Panc1 (cell line): ENCODE measurements at regions not wholly inside any gene's neighbourhood (a gene's known extent, or its start where the extent isn't known, plus 50 kb on each side); places are given as distances from the start of the nearest gene placed in this dataset.

Experiments
- ATAC-seq: fragments of 200-7000 bp; cut with Tn5 transposase; 2 replicates; pipeline ENCODE4 v1.9.1; 2020; ENCODE audit warnings: mild to moderate bottlenecking, moderate library complexity
- BruUV-seq: library from RNA; stranded (reverse); fragments of 400-500 nt; replicated peaks from 2 replicates; lab custom pipeline; 2021; lab: Mats Ljungman, UMichigan
- CTCF ChIA-PET: fragments of 300-600 bp; sonication (Branson Sonifier 250); formaldehyde crosslinking; loops from one replicate; lab custom pipeline; 2022; ENCODE audit warnings: antibody characterized with exemption; lab: Charles Lee
- POLR2A ChIA-PET: fragments of 300-600 bp; sonication (Branson Sonifier 250); formaldehyde crosslinking; loops from one replicate; lab custom pipeline; 2022; ENCODE audit warnings: antibody characterized with exemption; lab: Charles Lee
- DNase-seq: peaks from one replicate; pipeline ENCODE4 v3.0.0-alpha.2; 2010; ENCODE audit warnings: low read depth, low spot score
- H3K27ac ChIP-seq: 2 replicates; pipeline ENCODE4 v1.5.1; 2011; ENCODE audit warnings: mild to moderate bottlenecking, low read length, inconsistent platforms
- H3K27me3 ChIP-seq: fragments of 200-500 bp; sonication (Bioruptor generic); 2 replicates; pipeline ENCODE4 v1.6.0; 2014; ENCODE audit warnings: low read length, inconsistent platforms; ENCODE audit not compliant: control insufficient read depth, insufficient read depth
- H3K36me3 ChIP-seq: fragments of 200-500 bp; sonication (Bioruptor generic); 2 replicates; pipeline ENCODE4 v1.5.1; 2014; ENCODE audit warnings: inconsistent platforms, mild to moderate bottlenecking, low read length, moderate library complexity; ENCODE audit not compliant: control insufficient read depth, insufficient read depth
- H3K4me1 ChIP-seq: 2 replicates; pipeline ENCODE4 v1.5.1; 2011; ENCODE audit warnings: inconsistent platforms, mild to moderate bottlenecking, low read length, moderate library complexity; ENCODE audit not compliant: control insufficient read depth, insufficient read depth
- H3K4me3 ChIP-seq, 2 experiments: 2 replicates each; pipeline ENCODE4 v1.5.1; 2011 to 2012; ENCODE audit warnings: low read depth in 2 of 2, low read length in 2 of 2, mild to moderate bottlenecking in 2 of 2, inconsistent platforms in 1 of 2, moderate library complexity in 1 of 2
- H3K9me3 ChIP-seq: fragments of 200-500 bp; sonication (Bioruptor generic); 2 replicates; pipeline ENCODE4 v1.5.1; 2014; ENCODE audit warnings: low read depth, mild to moderate bottlenecking, inconsistent platforms, low read length, moderate library complexity; ENCODE audit not compliant: control insufficient read depth, insufficient read depth
- CTCF ChIP-seq: fragments of 450-650 bp; IDR thresholded peaks from 2 replicates; pipeline ENCODE4 v1.5.1; 2017; ENCODE audit warnings: mild to moderate bottlenecking
- POLR2AphosphoS5 ChIP-seq: IDR thresholded peaks from 2 replicates; pipeline ENCODE4 v1.6.1; 2012; ENCODE audit warnings: mild to moderate bottlenecking, low read depth, low read length, moderate library complexity
- SIN3A ChIP-seq: IDR thresholded peaks from 2 replicates; pipeline ENCODE4 v1.6.1; 2012; ENCODE audit warnings: low read depth, mild to moderate bottlenecking, low read length, moderate library complexity, borderline replicate concordance; ENCODE audit not compliant: insufficient read depth
- TCF7L2 ChIP-seq: IDR thresholded peaks from 2 replicates; pipeline ENCODE4 v1.6.1; 2011; ENCODE audit warnings: mild to moderate bottlenecking, low read depth, low read length, inconsistent platforms
- in situ Hi-C: cut with HindIII; loops from 2 replicates; pipeline ENCODE4 v1.10.0; 2016; ENCODE audit warnings: low sequenced_read_pairs, low pct_unique_long_range_greater_than_20kb
- intact Hi-C: fragments of 100-400 bp; cut with micrococcal nuclease; formaldehyde crosslinking; loops from one replicate; pipeline ENCODE4 v1.10.0; 2022; ENCODE audit not compliant: unreplicated experiment
- TF ChIP-seq, protein P1 (sequence below), 2 experiments: IDR thresholded peaks; 2 replicates each; pipeline ENCODE4 v1.6.1; 2011 to 2012; ENCODE audit warnings: low read depth in 2 of 2, control low read depth in 1 of 2, low read length in 1 of 2, mild to moderate bottlenecking in 1 of 2, moderate library complexity in 1 of 2; ENCODE audit not compliant: insufficient read depth in 1 of 2

DNA sequence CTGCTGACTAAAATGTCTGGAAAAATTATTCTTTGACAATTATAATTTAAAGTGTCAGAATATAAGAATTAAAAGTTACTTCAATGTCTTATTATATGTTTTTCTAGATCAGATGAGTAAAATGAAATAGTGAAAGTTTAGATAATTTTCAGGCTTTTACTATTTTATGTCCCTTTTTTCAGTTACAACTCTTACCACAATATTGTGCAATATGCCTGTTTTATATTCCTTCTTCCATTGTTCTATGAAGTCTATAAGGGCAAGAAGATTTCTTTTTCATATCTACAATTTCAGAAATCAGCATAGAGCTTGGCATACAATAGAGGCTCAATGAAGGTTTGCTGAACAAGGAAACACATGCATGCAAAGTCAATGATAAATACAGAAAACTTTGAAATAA is 401.2 kb upstream of the HTR1E start:
- ATAC-seq = no peak
- in situ Hi-C loops = no loop called here
- CTCF ChIA-PET = no interaction called here

GRCh38 chr6:86535100-86535499 is 402.2 kb upstream of the HTR1E start:
- DNase-seq = no peak
- no TSS peak for BruUV-seq
- no peak for ATAC-seq
- intact Hi-C loops (no loop called here), in situ Hi-C loops (no loop called here)
- Histone ChIP-seq H3K4me1 (no peaks in the 10 kb centered on the region), H3K4me3 (no peak overlapping the region), H3K27me3 (no peaks in the 10 kb centered on the region), H3K9me3 (no peaks in the 10 kb centered on the region), H3K27ac (no peak overlapping the region), H3K36me3 (no peaks in the 10 kb centered on the region)
- CTCF ChIA-PET = no interaction called here
- TF ChIP-seq POLR2AphosphoS5 (no peak), CTCF (no peak), TCF7L2 (no peak), SIN3A (no peak)
- TF ChIP-seq, protein P1, sequence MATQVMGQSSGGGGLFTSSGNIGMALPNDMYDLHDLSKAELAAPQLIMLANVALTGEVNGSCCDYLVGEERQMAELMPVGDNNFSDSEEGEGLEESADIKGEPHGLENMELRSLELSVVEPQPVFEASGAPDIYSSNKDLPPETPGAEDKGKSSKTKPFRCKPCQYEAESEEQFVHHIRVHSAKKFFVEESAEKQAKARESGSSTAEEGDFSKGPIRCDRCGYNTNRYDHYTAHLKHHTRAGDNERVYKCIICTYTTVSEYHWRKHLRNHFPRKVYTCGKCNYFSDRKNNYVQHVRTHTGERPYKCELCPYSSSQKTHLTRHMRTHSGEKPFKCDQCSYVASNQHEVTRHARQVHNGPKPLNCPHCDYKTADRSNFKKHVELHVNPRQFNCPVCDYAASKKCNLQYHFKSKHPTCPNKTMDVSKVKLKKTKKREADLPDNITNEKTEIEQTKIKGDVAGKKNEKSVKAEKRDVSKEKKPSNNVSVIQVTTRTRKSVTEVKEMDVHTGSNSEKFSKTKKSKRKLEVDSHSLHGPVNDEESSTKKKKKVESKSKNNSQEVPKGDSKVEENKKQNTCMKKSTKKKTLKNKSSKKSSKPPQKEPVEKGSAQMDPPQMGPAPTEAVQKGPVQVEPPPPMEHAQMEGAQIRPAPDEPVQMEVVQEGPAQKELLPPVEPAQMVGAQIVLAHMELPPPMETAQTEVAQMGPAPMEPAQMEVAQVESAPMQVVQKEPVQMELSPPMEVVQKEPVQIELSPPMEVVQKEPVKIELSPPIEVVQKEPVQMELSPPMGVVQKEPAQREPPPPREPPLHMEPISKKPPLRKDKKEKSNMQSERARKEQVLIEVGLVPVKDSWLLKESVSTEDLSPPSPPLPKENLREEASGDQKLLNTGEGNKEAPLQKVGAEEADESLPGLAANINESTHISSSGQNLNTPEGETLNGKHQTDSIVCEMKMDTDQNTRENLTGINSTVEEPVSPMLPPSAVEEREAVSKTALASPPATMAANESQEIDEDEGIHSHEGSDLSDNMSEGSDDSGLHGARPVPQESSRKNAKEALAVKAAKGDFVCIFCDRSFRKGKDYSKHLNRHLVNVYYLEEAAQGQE (IDR thresholded peaks at IDR 0.05; ENCODE audit: insufficient read depth in 1 of 2, low read depth in 2 of 2, low read length in 1 of 2) = no peak
- POLR2A ChIA-PET = no interaction called here

More for the DNA sequence above, 401.2 kb upstream of the HTR1E start:
- TF ChIP-seq POLR2AphosphoS5 = no peak
- TF ChIP-seq CTCF = no peak
- TF ChIP-seq TCF7L2 = no peak
- TF ChIP-seq, protein P1 (IDR thresholded peaks at IDR 0.05; ENCODE audit: insufficient read depth in 1 of 2, low read depth in 2 of 2, low read length in 1 of 2) = no peak
- no peak for TF ChIP-seq SIN3A
- POLR2A ChIA-PET = no interaction called here
- Histone ChIP-seq H3K36me3 (no peaks in the 10 kb centered on the region), H3K4me3 (no peak overlapping the region), H3K9me3 (no peaks in the 10 kb centered on the region), H3K27ac (no peak overlapping the region), H3K4me1 (no peaks in the 10 kb centered on the region), H3K27me3 (no peaks in the 10 kb centered on the region)
- no TSS peak for BruUV-seq
- intact Hi-C loops = no loop called here
- no peak for DNase-seq
